ENCODE measurements at regions not wholly inside any gene's neighbourhood (a gene's known extent, or its start where the extent isn't known, plus 50 kb on each side); places are given as distances from the start of the nearest gene placed in this dataset.

- TF ChIP-seq RAD21 (IDR thresholded peaks at IDR 0.05 in 1 of 2, conservative IDR thresholded peaks at IDR 0.05 in 1 of 2; ENCODE audit: low read depth in 2 of 2, low read length in 2 of 2), result no peak
- no peak for TF ChIP-seq CBX5 (IDR thresholded peaks at IDR 0.05; ENCODE audit: low read depth, low read length)
- TF ChIP-seq POLR2A (IDR thresholded peaks at IDR 0.05; ENCODE audit: control extremely low read depth in 1 of 2, low read depth in 2 of 2, low read length in 2 of 2), result no peak
These were observed 115.3 kb upstream of the MSX2 start (continued) for GRCh38 chr5:174609116-174609515.
